Stimulated activated naive B cell treated with anti-CD40 and anti-IgM and Interleukin-4, amounts not matched to agents 10 μg/mL and 1 μg/mL and 100 μg/mL, for 72 hours (primary cell): ENCODE measurements at regions not wholly inside any gene's neighbourhood (a gene's known extent, or its start where the extent isn't known, plus 50 kb on each side); places are given as distances from the start of the nearest gene placed in this dataset.

Source experiments
- ATAC-seq, 2 donors: fragments of 150-1000 bp; cut with Tn5 transposase; replicated peaks; 2 replicates each; pipeline ENCODE4 v1.10.0; 2021; ENCODE audit warnings: moderate library complexity in 1 of 2
- DNase-seq: peaks from one replicate; pipeline ENCODE4 v3.0.0; 2021
- H3K27ac Mint-ChIP-seq: one replicate; pipeline ENCODE4 v1.8.0; 2022; ENCODE audit warnings: mild to moderate bottlenecking, mixed read lengths
- H3K27me3 Mint-ChIP-seq, 2 donors: one replicate each; pipeline ENCODE4 v1.8.0; 2022; ENCODE audit warnings: mixed read lengths in 2 of 2
- H3K36me3 Mint-ChIP-seq, 2 donors: one replicate each; pipeline ENCODE4 v1.8.0; 2022; ENCODE audit warnings: mixed read lengths in 2 of 2, mild to moderate bottlenecking in 1 of 2
- H3K4me1 Mint-ChIP-seq, 2 donors: one replicate each; pipeline ENCODE4 v1.8.0; 2022; ENCODE audit warnings: mixed read lengths in 2 of 2, mild to moderate bottlenecking in 1 of 2
- H3K4me3 Mint-ChIP-seq, 2 donors: one replicate each; pipeline ENCODE4 v1.8.0; 2022; ENCODE audit warnings: mild to moderate bottlenecking in 2 of 2, mixed read lengths in 2 of 2, moderate library complexity in 1 of 2
- H3K9me3 Mint-ChIP-seq, 2 donors: one replicate each; pipeline ENCODE4 v1.8.0; 2022; ENCODE audit warnings: mixed read lengths in 2 of 2, mild to moderate bottlenecking in 1 of 2

DNA sequence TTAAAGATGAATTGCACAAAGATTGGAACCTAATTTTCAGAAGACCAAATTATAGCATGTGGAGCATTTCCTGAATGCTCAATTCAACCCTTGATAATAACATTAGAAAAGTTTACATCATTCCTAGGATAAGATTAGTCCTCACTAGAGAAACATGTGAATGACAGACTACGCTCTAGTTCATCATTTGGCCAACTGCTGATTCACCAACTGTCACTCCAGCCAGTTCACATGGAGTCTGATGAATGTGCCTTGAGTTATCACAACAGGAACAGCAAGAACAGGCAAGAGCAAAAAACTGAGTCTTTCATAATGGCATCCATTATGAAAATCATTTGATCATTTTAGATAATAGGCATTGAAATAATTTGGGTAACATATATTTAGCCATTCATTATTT lies 415.9 kb downstream of the PTPRC start:
- ATAC-seq (no peak), DNase-seq (no peak)
- peaks cover 5 to 10% of the 10 kb centered on the region in 2 donors for H3K36me3 Mint-ChIP-seq
- no peak overlapping the region for H3K4me3 Mint-ChIP-seq
- no peaks in the 10 kb centered on the region for H3K4me1 Mint-ChIP-seq
- peaks cover 8 to 10% of the 10 kb centered on the region in 2 donors for H3K9me3 Mint-ChIP-seq
- peaks cover 0 to 4% of the 10 kb centered on the region in 2 donors for H3K27me3 Mint-ChIP-seq
- no peak overlapping the region for H3K27ac Mint-ChIP-seq

DNA sequence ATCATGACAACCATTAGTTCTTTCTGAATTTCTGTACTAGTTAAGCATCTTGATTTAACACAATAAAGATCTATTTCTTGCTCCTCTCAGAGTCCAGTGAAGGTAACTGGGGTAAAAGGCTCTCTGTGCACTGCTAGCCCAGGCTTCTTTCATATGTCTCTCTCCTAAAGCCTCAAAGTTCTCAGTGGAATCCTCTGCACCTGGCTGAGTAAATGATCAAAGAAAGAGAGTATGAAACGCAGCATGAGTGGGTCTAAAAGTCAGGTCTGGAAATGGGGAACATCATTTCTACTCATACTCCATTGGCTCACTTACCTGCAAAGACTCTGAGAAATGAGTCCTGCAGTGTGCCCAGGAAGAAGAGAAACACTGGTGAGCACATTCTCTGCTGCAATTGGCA lies 418.5 kb downstream of the PTPRC start:
- Mint-ChIP-seq H3K4me3 (no peak overlapping the region), H3K9me3 (no peaks in the 10 kb centered on the region), H3K27me3 (peaks cover 0 to 4% of the 10 kb centered on the region in 2 donors), H3K27ac (no peak overlapping the region), H3K4me1 (no peaks in the 10 kb centered on the region), H3K36me3 (no peaks in the 10 kb centered on the region)
- no peak for ATAC-seq
- DNase-seq = no peak

DNA sequence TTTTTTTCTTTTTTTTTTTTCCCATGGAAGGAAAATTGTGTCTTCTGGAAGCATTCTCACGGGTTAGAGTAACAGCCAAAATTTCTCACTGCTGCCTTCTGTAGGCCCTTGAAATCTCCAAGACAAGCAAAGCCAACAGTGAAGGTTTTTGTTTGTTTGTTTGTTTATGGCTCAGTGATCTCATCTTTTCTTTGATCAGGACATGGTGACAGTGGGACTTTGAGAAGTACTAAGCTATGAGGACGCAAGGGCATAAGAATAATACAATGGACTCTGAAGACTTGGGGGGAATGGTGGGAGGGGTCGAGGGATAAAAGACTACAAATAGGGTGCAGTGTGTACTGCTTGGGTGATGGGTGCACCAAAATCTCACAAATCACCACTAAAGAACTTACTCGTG lies 419.4 kb downstream of the PTPRC start:
- Mint-ChIP-seq H3K9me3 (no peaks in the 10 kb centered on the region), H3K27ac (no peak overlapping the region), H3K36me3 (no peaks in the 10 kb centered on the region), H3K27me3 (peaks cover 0 to 4% of the 10 kb centered on the region in 2 donors), H3K4me1 (no peaks in the 10 kb centered on the region), H3K4me3 (no peak overlapping the region)
- ATAC-seq = no peak
- no peak for DNase-seq

DNA sequence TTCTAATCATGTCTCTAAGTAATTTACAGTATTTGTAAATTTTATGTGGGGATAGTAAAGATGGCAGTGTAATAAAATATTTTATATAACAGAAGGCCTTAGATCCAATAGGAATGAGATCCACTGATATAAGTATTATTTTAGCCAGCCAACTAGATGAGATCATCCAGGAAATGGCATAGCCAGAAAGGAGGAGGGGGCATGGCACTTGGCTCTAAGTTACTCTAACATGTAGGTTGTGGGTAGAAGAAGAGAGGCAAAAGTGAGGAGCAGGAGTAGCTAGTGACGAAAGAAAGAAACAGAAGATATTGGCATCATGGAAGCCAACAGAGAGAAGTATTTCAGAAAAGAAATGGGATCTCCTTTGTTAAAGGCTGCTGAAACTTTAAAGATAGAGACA lies 426.1 kb downstream of the PTPRC start:
- no peak overlapping the region for H3K27ac Mint-ChIP-seq
- ATAC-seq (no peak), DNase-seq (no peak)
- H3K4me1 Mint-ChIP-seq = no peaks in the 10 kb centered on the region
- H3K27me3 Mint-ChIP-seq = no peaks in the 10 kb centered on the region
- H3K36me3 Mint-ChIP-seq = no peaks in the 10 kb centered on the region
- no peak overlapping the region for H3K4me3 Mint-ChIP-seq
- no peaks in the 10 kb centered on the region for H3K9me3 Mint-ChIP-seq

DNA sequence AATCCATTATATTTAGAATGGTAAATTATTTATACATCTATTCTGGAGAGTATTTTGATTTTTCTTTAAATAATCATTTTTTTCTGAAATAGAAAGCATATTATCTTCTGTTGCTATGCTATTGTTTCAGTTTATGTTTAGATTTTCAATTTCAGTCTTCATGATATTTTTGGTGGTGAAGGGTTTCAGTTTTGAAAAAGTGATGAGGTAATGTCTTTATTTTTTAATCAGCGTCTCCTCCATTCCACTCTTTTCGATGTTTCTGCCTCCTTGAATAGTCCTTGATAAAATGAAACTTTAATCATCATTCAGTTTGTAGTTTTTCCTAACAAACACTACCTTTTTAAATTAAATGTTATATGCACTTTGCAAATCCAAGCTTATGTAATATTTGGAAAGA lies 428.6 kb downstream of the PTPRC start:
- no peaks in the 10 kb centered on the region for H3K36me3 Mint-ChIP-seq
- DNase-seq = no peak
- H3K27me3 Mint-ChIP-seq = no peaks in the 10 kb centered on the region
- H3K4me1 Mint-ChIP-seq = no peaks in the 10 kb centered on the region
- H3K9me3 Mint-ChIP-seq = no peaks in the 10 kb centered on the region
- ATAC-seq = no peak
- no peak overlapping the region for H3K4me3 Mint-ChIP-seq
- H3K27ac Mint-ChIP-seq = no peak overlapping the region

DNA sequence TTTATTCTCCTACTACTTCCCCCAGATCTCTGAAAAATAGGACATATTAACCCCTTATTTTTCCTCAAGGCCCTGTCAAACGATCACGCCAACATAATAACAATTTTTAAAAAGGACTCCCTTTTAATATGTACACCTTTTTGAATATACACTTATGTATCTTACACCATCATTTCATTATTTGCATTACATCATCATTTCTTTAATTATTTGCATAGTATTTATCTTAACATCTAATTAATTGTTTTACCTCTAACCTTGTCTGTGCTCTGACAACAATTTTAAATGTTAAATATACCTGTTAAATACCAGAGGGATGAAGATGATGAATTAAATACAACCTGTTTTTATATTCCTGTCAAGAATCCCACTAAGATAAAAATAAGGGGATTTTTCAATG lies 432.2 kb downstream of the PTPRC start:
- H3K27ac Mint-ChIP-seq = no peak overlapping the region
- no peaks in the 10 kb centered on the region for H3K36me3 Mint-ChIP-seq

DNA sequence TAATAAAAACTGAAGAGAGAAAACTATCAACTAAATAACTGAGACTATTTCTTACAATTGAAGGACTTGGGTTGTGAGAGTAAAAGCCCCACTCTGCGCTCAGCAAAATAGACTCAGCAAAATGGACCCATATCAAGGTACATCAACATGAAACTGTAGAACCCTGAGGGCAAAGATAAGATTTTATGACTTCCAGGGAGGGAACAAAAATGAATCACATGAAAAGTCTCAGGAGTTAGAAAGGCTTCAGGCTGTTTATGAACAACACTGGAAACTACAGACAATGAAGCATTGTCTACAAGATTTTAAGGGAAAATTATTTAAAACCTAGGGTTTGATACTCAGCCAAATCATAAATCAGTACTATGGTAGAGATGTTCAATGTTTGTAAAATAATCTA lies 434.3 kb downstream of the PTPRC start:
- no peaks in the 10 kb centered on the region for H3K36me3 Mint-ChIP-seq
- H3K27ac Mint-ChIP-seq = no peak overlapping the region
- no peaks in the 10 kb centered on the region for H3K4me1 Mint-ChIP-seq
- no peaks in the 10 kb centered on the region for H3K27me3 Mint-ChIP-seq
- H3K4me3 Mint-ChIP-seq = no peak overlapping the region
- H3K9me3 Mint-ChIP-seq = no peaks in the 10 kb centered on the region
- DNase-seq = no peak
- no peak for ATAC-seq

More for the DNA sequence above, 432.2 kb downstream of the PTPRC start:
- ATAC-seq (no peak), DNase-seq (no peak)
- Mint-ChIP-seq H3K27me3 (no peaks in the 10 kb centered on the region), H3K4me1 (no peaks in the 10 kb centered on the region), H3K9me3 (no peaks in the 10 kb centered on the region), H3K4me3 (no peak overlapping the region)

DNA sequence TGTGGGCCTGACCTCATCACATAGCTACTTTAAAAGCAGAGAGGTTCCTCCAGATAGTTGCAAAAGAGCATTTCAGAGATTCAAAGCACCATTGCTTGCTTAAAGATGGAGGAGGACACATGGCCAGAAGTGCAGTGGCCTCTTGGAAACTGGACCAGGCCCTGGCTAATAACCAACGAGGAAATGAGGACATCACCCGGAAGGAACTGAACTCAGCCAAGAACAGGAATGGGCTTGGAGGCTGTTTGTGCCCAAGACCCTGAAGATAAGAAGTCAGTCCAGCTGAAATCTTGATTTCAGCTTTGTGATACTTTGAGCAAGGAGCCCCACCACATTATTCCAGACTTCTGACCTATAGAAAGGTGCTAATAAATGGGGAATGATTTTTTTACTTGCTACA lies 437.0 kb downstream of the PTPRC start:
- Mint-ChIP-seq H3K4me3 (no peak overlapping the region), H3K4me1 (peaks cover 0 to 8% of the 10 kb centered on the region in 2 donors)

DNA sequence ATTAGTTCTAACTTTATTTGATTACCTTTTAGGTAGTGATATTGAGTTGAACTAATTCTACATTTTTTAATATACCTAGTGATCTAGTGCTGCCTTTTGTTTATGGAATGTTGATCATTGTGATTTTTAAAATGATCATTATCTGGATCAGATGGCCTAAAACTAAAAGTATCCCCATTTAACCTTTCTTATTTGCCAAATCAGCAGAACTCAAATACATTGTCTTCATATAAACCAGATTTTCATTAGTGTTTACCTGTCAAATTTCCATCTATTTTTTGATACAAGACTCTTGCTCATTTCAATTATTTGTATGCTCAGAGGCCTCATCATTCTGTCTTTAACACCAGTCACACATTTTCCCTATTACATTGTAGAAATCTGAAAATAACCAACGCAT lies 441.2 kb downstream of the PTPRC start:
- no peak overlapping the region for H3K4me3 Mint-ChIP-seq
- no peaks in the 10 kb centered on the region for H3K27me3 Mint-ChIP-seq
- no peaks in the 10 kb centered on the region for H3K36me3 Mint-ChIP-seq
- H3K27ac Mint-ChIP-seq = no peak overlapping the region
- DNase-seq (no peak), ATAC-seq (no peak)
- H3K9me3 Mint-ChIP-seq = no peaks in the 10 kb centered on the region
- peaks cover 7 to 32% of the 10 kb centered on the region in 2 donors for H3K4me1 Mint-ChIP-seq

More for the DNA sequence above, 437.0 kb downstream of the PTPRC start:
- no peaks in the 10 kb centered on the region for H3K9me3 Mint-ChIP-seq
- DNase-seq (no peak), ATAC-seq (no peak)
- H3K27me3 Mint-ChIP-seq = no peaks in the 10 kb centered on the region
- H3K27ac Mint-ChIP-seq = no peak overlapping the region
- no peaks in the 10 kb centered on the region for H3K36me3 Mint-ChIP-seq

DNA sequence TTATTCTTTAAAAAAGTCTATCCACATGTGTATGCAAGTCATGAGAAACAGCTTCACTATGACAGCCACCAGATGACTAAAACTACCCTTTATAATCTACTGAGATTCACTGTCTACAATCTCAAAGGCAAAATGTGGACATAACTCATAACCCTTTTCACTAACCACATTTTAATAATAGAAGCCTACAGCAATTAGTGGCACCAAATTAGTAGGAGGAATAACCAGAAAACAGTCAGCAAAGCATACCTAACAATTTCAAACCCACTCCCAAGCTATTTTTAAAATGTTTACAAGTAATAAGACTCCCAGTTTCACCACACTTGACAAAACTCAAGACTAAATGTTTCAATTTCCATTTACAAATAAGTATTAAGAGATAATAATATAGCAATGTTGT lies 442.9 kb downstream of the PTPRC start:
- Mint-ChIP-seq H3K4me1 (peaks cover 9 to 39% of the 10 kb centered on the region in 2 donors), H3K27me3 (no peaks in the 10 kb centered on the region), H3K4me3 (no peak overlapping the region), H3K9me3 (no peaks in the 10 kb centered on the region), H3K36me3 (no peaks in the 10 kb centered on the region), H3K27ac (no peak overlapping the region)
- ATAC-seq (peak; percentile 21 to 53), DNase-seq (no peak)

DNA sequence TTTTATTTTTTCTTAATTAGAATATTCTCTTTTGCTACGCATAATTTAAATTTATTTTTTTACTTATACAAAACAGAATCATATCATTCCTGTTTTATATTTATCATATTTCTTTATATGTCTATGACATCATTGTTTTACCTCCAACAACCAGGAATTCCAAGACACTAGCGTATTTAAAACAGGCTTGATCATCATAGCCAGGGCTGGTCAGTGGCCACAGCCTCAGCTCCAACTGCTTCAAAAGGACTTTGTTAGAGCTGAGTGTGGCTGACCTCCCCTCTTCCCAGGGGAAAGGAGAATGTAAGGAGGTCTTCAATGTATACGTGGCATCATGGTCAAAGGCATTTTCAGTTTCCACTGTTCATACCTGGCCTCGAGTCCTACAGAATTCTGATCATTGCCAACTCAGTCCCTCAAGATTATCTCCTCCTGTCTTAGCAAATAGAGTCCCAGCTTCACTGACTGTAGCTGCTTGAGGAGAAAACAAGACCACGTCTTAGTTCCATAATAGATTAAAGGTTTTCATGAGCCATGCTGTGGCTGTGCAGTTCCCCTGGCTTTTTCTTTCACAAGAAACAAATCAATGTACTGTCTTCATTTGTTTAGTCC lies 444.0 kb downstream of the PTPRC start:
- peaks cover 1 to 3% of the 10 kb centered on the region in 2 donors for H3K36me3 Mint-ChIP-seq
- H3K9me3 Mint-ChIP-seq = peaks cover 0 to 1% of the 10 kb centered on the region in 2 donors
- H3K4me1 Mint-ChIP-seq = peaks cover 15 to 47% of the 10 kb centered on the region in 2 donors
- ATAC-seq = no peak
- no peak overlapping the region for H3K4me3 Mint-ChIP-seq
- DNase-seq = no peak
- no peak overlapping the region for H3K27ac Mint-ChIP-seq
- no peaks in the 10 kb centered on the region for H3K27me3 Mint-ChIP-seq

DNA sequence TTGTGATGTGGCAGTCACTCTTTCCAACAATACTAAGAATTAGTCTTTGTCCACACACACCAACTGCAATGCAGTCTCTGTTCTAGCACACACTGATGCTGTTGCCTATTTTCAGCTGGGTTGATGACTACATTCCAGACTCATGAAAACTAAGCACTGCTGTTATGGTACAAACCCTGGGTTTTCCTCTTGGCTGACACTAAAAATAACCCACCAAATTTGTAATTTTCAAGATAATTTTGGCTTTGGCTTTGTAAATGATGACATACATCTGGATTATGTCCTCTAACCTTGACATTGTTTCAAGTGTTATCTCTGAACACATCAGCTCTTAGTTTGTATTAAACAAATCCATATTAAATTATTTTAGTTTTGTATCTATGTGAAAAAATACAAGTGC lies 444.8 kb downstream of the PTPRC start:
- Mint-ChIP-seq H3K4me3 (no peak overlapping the region), H3K4me1 (peaks cover 16 to 51% of the 10 kb centered on the region in 2 donors), H3K27ac (no peak overlapping the region), H3K27me3 (no peaks in the 10 kb centered on the region), H3K36me3 (peaks cover 3 to 5% of the 10 kb centered on the region in 2 donors), H3K9me3 (peaks cover 0 to 4% of the 10 kb centered on the region in 2 donors)
- DNase-seq = no peak
- no peak for ATAC-seq

DNA sequence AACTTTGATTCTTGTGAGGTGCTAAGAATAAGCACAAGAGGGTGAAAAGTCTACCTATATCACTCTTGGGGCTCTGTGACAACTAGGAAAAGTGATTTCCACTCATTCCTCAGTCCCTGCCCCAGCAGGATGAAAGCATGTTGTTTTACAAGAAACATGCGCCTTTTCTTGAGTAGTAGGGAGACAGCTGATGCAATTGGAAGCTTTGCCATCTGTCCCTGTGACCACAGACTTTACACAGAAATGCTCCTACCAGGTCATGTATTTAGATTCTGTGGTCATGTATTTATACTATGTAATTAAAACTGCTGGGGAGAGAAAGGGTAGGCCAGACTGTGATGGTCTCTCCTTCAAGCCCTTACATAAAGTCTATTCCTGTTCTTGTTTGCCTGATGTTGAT lies 445.5 kb downstream of the PTPRC start:
- no peaks in the 10 kb centered on the region for H3K27me3 Mint-ChIP-seq
- H3K27ac Mint-ChIP-seq = no peak overlapping the region
- no peak overlapping the region for H3K4me3 Mint-ChIP-seq
- no peak for DNase-seq
- peaks cover 16 to 56% of the 10 kb centered on the region in 2 donors for H3K4me1 Mint-ChIP-seq
- peak in 1 of 2 donors; percentile 37 for ATAC-seq
- H3K9me3 Mint-ChIP-seq = peaks cover 0 to 4% of the 10 kb centered on the region in 2 donors
- H3K36me3 Mint-ChIP-seq = peaks cover 3 to 5% of the 10 kb centered on the region in 2 donors

DNA sequence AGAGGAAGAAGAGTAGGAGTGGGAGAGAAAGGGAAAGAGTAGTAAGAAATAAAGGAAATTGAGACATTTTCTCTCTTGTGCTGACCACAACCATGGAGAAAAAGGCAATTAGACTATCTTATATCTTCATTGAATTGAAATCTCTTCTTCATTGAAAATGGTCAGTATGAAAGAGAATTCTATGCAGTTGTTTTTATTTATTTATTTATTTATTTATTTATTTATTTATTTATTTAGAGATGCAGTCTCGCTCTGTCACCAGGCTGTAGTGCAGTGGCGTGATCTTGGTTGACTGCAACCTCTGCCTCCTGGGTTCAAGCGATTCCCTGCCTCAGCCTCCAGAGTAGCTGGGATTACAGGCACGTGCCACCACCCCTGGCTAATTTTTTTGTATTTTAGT lies 447.1 kb downstream of the PTPRC start:
- Mint-ChIP-seq H3K27ac (no peak overlapping the region), H3K36me3 (peaks cover 3 to 5% of the 10 kb centered on the region in 2 donors), H3K4me3 (no peak overlapping the region), H3K9me3 (peaks cover 0 to 4% of the 10 kb centered on the region in 2 donors), H3K27me3 (no peaks in the 10 kb centered on the region), H3K4me1 (peaks cover 18 to 48% of the 10 kb centered on the region in 2 donors)
- DNase-seq = no peak
- no peak for ATAC-seq

DNA sequence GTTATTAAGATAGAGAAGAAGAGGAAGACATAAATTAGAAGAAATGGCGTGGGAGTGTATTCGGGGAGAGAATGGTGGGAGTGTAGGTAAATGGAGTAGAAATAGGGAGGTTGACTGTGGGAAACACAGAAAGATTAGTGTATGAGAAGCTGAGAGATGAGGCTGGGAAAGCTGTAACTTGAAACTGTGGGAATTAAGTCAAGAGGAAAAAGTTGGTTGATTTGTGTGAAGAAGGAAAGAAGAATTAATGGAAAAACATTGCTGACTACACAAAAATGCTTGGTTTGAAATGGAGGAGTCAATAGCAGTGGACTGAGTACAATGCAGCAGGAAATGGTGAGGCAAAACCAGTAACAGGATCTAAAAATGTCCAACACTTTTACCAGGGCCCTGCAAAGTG lies 448.3 kb downstream of the PTPRC start:
- H3K4me3 Mint-ChIP-seq = no peak overlapping the region
- no peaks in the 10 kb centered on the region for H3K27me3 Mint-ChIP-seq
- H3K9me3 Mint-ChIP-seq = peaks cover 0 to 4% of the 10 kb centered on the region in 2 donors
- H3K36me3 Mint-ChIP-seq = peaks cover 3 to 7% of the 10 kb centered on the region in 2 donors
- ATAC-seq = no peak
- H3K27ac Mint-ChIP-seq = no peak overlapping the region
- peaks cover 16 to 37% of the 10 kb centered on the region in 2 donors for H3K4me1 Mint-ChIP-seq
- no peak for DNase-seq
